ENCODE measurements at regions not wholly inside any gene's neighbourhood (a gene's known extent, or its start where the extent isn't known, plus 50 kb on each side); places are given as distances from the start of the nearest gene placed in this dataset.

GRCh38 chr2:224219781-224220180, 180.7 kb upstream of the SERPINE2 start:
- H3K4ac ChIP-seq (ENCODE audit: low read depth, low read length) = no peak overlapping the region
- Mint-ChIP-seq H3K27ac (no peak overlapping the region), H3K4me1 (peaks cover 34 to 44% of the 10 kb centered on the region in 2 experiments), H3K9me3 (peaks cover 0 to 2% of the 10 kb centered on the region in 2 experiments; a peak in 2 of 5 replicates), H3K27me3 (ENCODE audit: low read depth) (peaks cover 5% of the 10 kb centered on the region), H3K36me3 (ENCODE audit: insufficient read depth in 1 of 3, low read depth in 3 of 3) (peaks cover 0 to 5% (median 0%) of the 10 kb centered on the region in 3 experiments; a peak in 2 of 7 replicates), H3K4me3 (no peak overlapping the region)
- no peak overlapping the region for H2BK120ac ChIP-seq (ENCODE audit: low read depth, low read length, poor library complexity, severe bottlenecking)
- H3K9ac ChIP-seq (ENCODE audit: extremely low read depth, insufficient read length, low read length) = no peak overlapping the region
- H3K27ac ChIP-seq (ENCODE audit: insufficient read length, low read depth, low read length) = no peak overlapping the region
- WGBS (ENCODE audit: extremely low coverage, insufficient read length, low lambda C conversion rate) = no CpG with 5 or more reads among the region's 5 CpGs
- H3K79me2 ChIP-seq (ENCODE audit: insufficient read depth, low read length) = no peaks in the 10 kb centered on the region
- no peak overlapping the region for H2AK5ac ChIP-seq (ENCODE audit: insufficient read length, low read length)
- H3K9me3 ChIP-seq (ENCODE audit: control insufficient read depth, low read depth, low read length) = no peaks in the 10 kb centered on the region
- no peak overlapping the region for H2BK20ac ChIP-seq (ENCODE audit: low read depth, low read length, poor library complexity, severe bottlenecking)
- H3K18ac ChIP-seq (ENCODE audit: insufficient read length, low read depth, low read length) = no peak overlapping the region
- peaks cover 3% of the 10 kb centered on the region for H3K4me1 ChIP-seq (ENCODE audit: insufficient read depth, low read length)
- no peak overlapping the region for H3T11ph ChIP-seq (ENCODE audit: low read length)
- H3K79me1 ChIP-seq (ENCODE audit: insufficient read depth, low read depth, low read length, poor library complexity, severe bottlenecking) = no peaks in the 10 kb centered on the region
- no peaks in the 10 kb centered on the region for H3K27me3 ChIP-seq (ENCODE audit: insufficient read depth, low read length)
- no peak overlapping the region for H2BK12ac ChIP-seq (ENCODE audit: insufficient read length, low read depth, low read length)
- H3K56ac ChIP-seq (ENCODE audit: insufficient read length, low read depth, low read length) = no peak overlapping the region
- H4K91ac ChIP-seq (ENCODE audit: insufficient read length, low read depth, low read length) = no peak overlapping the region
- no peak overlapping the region for H3K4me2 ChIP-seq (ENCODE audit: insufficient read depth, insufficient read length, low read length)
- no peak for DNase-seq
- H2AFZ ChIP-seq (ENCODE audit: low read length) = no peak overlapping the region
- H4K20me1 ChIP-seq (ENCODE audit: control insufficient read depth, insufficient read depth, insufficient read length) = no peaks in the 10 kb centered on the region
- no peak overlapping the region for H2BK15ac ChIP-seq (ENCODE audit: low read depth, low read length)
- H3K23me2 ChIP-seq (ENCODE audit: insufficient read length, low read depth, low read length, poor library complexity, severe bottlenecking) = no peaks in the 10 kb centered on the region
- H3K23ac ChIP-seq (ENCODE audit: insufficient read length, low read depth, low read length) = no peak overlapping the region
- H4K8ac ChIP-seq (replicated peaks; ENCODE audit: insufficient read length, low read depth, low read length) = no peak overlapping the region
- H3K14ac ChIP-seq (ENCODE audit: insufficient read depth, low read length) = no peak overlapping the region
- H4K5ac ChIP-seq (ENCODE audit: insufficient read length, low read depth, low read length) = no peak overlapping the region
- no peak overlapping the region for H2BK5ac ChIP-seq (ENCODE audit: insufficient read length, low read length)
- no peak for TF ChIP-seq CTCF (conservative IDR thresholded peaks at IDR 0.05)

All from H9 (cell line).